ENCODE measurements at regions not wholly inside any gene's neighbourhood (a gene's known extent, or its start where the extent isn't known, plus 50 kb on each side); places are given as distances from the start of the nearest gene placed in this dataset.
A peak's percentile ranks its signal among the peaks of the same experiment; 100 is the strongest.
"Not testable (repeated sequence)": the region's sequence is repeated elsewhere in the genome, so short reads cannot be mapped to it uniquely, and the experiment has no call there.

DNA sequence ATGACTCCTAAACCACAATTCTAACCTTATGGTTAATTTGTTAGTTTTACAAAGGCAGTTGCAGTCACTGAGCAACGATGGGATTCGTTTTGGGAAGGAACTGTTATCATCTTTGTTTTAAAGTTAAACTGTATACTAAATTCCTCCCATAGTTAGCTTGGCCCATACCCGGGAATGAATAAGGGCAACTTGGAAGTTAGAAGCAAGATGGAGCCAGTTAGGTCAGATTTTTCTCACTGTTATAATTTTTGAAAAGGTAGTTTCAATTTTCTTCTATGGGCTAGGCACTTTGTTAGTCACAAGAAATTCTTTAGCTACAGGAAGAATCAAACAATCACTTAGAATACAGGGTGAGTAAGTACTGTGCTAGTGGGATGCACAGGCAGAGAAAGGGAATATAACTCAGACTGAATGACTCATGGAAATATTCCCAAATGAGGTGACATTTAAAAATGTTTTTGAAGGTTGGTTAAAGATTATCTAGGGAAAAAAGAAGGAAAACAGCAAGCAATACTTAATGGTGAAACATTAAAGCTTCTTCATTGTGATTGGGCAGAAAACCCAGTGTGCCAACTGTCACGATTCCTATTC lies 153.6 kb downstream of the MAGEB17 start:
- DNase-seq: no peak

DNA sequence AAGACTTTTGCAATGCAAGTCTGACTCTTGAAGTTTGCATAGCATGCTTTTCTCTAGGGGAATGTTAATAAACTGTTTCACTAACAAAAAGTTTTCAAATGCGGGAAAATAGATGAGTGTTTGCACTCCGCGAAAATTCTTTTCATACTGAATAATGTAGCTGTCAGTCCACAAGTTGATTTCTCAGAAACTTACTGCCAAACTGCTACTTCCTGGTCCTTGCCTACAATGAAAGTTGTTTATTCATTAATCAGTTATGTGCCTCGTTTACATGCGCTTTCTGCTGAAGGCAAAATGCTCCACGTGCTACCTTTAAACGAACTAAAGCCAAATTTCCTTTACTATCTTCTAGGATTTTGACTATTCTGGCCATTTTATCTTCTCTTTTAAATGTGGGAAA lies 166.2 kb downstream of the MAGEB17 start:
- DNase-seq: no peak

DNA sequence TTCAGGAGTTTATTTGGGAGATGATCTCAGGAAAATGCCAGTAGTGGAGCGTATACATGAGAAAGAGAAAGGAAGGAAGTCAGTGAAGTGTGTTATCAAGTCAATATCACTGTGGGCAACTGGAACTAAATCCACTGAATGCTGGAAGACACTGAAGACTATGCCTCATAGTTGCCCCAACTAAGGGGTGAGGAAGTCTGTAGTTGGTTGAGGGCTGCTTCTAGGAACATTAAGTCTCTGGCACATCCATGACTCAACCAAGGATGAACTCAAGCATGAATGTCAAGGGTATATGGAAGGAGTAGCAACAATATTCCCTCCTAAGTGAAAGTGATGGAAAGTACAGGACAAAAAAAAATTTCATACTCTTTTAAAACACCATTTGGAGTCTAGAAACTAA lies 167.9 kb downstream of the MAGEB17 start:
- DNase-seq: no peak

DNA sequence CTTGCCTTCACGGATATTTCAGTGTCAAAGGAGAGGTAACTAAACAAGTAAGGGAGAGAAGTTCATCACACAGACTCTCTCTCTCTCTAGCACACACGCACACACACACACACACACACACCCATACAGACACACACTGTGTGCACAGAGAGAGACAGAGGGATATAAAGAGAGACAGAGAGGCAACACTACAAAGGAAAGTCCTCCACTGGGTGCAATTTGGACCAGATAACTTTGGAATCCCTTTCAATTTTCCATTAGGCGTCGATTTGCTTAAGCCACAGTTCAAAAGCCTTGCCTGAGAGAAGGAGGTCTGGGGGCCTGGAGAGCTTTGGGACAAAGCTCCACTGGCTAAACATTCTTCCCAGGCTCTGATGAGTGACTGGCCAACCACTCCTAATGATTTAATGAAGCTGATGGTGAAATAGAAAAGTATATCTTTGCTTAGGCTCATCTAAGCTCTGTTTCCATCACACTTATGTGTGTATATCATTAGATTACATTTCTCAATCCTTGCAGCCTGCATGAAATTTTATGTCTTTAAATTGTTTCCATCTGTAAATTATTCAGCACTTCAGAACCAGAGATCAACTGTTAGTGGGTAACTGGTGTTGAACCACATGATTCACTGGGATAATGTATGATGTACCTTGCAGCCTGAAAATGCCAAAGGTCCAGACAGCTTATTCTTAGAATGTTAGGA lies 180.8 kb downstream of the MAGEB17 start:
- no peak for DNase-seq

DNA sequence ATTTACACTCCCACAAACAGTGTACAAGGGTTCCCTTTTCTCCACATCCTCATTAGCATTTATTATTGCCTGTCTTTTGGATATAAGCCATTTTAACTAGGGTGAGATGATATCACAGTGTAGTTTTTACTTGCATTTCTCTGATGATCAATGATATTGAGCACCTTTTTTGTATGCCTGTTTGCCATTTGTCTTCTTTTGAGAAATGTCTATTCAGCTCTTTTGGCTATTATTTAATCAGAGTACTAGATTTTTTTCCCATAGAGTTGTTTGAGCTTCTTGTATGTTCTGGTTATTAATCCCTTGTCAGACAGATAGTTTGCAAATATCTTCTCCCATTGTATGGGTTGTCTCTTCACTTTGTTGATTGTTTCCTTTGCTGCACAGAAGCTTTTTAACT lies 190.6 kb downstream of the MAGEB17 start:
- DNase-seq: no peak

DNA sequence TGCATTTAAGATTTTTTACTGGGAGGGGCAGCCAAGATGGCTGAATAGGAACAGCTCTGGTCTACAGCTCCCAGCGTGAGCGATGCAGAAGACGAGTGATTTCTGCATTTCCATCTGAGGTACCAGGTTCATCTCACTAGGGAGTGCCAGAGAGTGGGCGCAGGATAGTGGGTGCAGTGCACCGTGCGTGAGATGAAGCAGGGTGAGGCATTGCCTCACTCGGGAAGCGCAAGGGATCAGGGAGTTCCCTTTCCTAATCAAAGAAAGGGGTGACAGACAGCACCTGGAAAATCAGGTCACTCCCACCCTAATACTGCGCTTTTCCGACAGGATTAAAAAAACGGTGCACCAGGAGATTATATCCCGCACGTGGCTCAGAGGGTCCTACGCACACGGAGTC lies 192.8 kb downstream of the MAGEB17 start:
- not testable (repeated sequence) for DNase-seq

DNA sequence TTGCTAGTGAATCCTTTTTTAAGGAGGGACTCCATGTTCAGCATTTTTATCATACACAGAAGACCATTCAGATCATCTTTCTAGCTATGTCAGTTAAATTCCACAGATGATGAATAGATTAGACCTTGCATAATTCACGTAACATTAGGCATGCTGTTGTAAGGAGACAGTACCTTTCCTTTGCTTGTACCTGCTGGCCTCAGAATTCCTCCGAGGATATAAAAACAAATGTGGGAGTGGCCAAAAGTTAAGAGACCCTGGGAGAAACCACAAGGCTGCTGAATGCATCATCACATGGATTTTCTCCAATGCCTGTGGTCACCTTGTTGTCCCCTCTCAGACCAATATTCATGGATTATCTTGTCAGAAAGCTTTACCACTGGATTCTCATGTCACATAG lies 201.4 kb downstream of the MAGEB17 start:
- no peak for DNase-seq

DNA sequence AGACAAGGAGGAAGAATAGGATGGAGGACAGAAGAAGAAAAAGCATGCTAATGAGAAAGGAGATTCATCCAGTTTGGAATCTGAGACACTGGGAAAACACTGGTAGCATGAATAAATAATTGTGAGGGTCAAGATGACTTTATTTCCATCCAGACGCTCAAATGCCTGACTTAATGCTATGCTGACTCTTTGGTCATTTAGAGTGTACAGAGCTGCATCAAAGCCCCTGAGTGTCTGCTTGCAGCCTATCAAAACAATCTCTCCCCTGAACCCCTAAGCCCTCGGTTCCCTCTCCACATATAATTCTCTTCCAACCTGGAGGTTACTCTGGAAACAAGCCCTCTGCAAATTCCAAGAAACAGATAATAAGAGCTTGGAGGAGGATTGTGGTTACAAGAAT lies 208.8 kb downstream of the MAGEB17 start:
- no peak for DNase-seq

DNA sequence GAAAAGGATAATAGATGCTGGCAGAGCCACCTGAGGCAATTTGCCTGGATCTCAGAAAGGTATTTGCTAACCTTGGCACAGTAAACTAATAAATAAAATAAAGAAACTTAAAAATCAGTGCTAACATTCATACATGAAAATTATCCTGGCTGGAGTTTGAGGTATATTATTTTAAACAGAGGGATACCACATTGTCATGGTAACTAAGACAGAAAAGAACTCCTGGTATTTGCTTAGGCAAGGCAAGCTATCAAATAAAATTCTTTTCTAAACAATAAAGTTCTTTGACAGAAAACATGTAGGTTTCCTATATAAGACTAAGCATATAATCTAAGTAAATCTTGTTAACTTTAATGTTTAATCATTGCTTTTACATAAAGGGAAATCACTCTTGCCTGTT lies 218.8 kb downstream of the MAGEB17 start:
- DNase-seq: no peak

DNA sequence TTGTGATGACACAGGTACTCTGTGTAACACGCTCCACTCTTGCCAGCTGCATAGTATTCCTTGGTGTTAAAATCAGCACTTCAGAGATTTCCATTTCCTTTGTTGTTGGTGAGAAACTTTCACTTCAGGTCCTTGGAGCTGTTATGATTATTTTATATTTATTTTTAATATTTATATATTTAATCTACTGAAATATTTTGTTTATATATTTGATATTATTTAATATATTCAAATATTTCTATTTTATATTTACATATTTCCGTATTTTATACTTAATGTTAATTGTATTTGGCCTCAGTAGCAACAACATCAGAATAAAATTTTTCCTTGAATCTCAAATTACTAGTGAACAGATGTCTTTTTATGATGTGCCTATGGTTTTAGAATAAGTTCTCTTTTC lies 225.3 kb downstream of the MAGEB17 start:
- no peak for DNase-seq

DNA sequence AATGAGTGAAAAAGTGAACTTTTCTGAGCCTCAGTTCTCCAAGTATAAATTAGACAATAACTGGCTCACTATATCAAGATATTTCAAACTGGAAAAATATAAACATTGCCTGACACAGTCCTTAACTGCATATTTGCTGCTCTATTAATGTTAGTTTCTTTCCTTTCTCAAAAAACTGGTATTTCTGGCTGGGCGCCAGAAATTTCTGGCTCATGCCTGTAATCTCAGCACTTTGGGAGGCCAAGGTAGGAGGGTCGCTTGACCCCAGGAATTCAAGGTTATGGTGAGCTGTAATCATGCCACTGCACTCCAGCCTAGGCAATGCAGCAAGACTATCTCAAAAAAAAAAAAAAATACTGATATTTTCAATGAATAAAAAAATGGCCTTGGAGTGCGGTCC lies 227.0 kb downstream of the MAGEB17 start:
- no peak for DNase-seq

DNA sequence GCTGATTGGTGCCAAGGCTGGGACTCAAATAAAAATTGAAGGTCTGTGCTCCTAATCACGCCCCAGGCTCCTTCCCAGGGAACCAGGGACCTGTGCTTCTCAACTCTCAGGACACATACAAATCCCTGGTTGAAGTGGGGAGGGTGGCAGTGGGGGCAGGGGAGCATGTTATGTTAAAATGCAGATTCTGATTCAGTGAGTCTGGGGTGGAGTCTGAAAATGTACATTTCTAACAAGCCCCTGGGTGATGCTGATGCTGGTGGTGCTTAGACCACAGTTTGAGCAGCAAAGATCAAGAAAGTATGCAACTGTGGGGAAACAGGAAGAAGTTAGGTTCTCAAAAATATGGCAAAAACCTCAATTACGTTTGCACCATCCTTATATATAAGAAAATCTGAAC lies 236.5 kb downstream of the MAGEB17 start:
- DNase-seq: no peak

DNA sequence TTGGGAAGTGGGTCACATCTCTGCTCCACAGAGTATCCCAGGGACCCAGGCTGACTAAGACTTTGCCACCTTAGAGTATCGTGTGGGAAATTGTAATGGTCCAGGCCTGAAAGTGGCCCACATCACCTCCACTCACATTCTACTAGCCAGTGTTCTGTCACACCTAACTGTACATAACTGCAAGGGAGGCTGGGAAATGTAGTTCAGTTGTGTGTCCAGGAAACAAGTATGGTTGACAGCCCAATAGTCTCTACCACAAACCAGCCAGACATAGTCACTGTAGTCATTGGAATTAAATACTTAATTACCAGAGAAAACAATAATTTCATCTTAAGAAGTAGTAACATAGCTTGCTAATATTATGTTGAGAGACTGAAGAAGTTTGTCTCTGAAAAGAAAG lies 233.4 kb upstream of the S100G start:
- no peak for DNase-seq

DNA sequence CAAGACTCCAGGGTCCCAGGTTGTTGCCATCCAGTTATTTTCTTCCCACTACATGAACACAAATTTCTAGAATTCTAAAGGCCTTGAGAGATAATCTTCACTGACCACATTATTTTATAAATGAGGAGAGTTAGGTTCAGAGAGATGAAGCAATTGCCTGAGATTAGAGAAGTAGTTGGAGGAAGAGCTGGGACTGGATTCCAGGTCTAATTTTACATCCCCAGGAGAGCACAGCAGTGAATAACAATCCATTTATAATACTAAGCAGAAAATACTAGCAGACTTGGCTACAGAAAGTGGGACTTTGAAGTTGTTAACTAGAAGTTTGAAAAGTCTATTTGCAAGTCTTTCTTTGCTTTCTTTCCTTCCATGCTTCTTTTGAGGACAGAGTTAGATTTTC lies 231.3 kb upstream of the S100G start:
- no peak for DNase-seq

DNA sequence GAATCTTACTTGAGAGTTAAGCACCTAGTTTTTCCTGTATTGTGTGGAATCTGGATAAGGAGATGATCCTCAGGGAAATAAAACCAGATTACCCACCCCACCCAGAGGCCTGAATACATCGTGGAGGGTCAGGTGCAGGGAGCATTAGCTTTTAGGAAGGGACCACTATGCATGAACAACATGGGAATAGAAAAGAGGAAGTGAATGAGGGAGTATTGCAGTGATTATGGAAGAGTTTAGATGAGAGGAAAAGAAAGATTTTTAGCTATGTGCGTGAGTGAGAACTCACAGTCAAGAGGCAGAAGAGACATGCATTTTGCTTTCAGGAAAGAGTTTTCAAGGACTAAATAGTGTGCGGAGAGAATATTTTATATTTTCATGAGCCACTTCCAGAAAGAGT lies 222.3 kb upstream of the S100G start:
- no peak for DNase-seq

DNA sequence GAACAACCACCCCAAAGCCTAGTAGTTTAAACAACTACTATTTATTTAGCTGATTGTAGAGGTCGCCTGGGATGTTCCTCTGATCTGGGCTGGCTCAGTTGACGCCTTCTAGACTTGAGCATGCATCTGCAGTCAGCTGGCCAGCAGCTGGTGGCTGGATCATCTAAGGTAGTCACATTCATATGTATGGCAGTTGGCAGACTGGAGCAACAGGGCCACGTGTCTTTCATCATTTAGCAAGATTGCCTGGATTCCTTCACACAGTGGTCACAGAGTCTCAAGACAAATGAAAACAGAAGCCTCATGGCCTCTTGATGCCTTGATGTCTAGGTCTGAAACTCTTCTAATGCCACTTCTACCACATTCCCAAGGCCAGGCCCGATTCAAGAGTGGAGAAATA lies 220.6 kb upstream of the S100G start:
- no peak for DNase-seq

DNA sequence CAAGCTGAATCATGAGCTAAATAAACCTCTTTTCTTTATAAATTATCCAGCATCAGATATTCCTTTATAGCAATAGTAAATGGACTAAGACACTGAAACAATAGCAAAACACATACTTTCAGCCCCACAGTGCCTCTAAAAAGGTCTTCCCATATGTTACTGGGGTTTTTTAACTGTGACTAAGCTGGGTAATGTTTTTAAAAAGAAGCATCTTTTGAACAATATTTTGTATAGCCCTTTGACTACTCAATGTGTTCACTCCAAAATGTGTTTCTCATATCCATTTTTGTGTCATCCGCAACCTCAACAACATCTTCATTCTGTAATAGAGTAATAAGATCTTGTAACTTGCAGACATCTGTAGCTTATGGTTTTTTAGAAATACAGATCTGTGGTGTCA lies 218.7 kb upstream of the S100G start:
- no peak for DNase-seq

DNA sequence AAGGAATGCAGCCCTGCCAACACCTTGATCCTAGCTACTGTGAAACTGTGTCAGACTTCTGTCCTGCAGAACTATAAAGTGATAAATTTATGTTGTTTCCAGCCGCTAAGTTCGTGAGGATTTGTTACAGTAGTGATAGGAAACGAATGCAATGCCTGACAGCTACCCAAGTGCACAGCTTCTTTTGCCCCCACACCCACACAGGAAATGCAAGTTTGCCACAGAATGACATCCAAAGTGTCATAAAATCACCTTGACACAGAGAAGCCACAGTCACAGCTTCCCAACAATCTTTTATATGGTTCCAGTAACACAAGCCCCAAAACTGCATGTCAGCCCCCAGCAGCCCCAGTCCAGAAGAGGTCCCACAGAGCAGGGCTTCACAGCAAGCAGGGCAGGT lies 216.9 kb upstream of the S100G start:
- DNase-seq: no peak

DNA sequence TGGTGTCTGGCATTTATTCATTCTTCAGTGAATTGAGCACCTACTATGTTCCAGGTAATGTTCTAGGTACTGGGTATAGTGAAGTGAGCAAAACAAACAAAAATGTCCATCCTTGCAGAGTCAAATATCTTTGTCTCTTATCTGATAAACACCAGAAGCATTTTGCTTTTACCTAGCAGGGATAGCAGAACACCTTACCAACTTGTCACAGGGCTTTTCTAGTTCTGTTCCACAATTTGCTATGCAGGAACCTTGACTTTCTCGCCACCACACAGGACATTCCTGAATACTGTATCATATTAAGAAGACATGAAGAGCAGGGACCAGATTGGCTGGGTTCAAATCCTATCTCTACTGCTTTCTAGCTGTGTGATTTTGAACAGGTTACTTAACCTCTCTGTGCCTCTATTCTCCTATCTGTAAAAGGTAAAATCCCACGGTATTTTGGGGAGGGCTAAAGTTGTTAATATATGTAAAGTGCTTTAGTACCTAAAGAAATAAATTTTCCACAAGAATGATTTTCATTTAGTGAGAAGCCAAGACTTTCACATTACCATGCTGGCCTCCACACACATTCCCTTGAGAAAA lies 214.5 kb upstream of the S100G start:
- DNase-seq: no peak

DNA sequence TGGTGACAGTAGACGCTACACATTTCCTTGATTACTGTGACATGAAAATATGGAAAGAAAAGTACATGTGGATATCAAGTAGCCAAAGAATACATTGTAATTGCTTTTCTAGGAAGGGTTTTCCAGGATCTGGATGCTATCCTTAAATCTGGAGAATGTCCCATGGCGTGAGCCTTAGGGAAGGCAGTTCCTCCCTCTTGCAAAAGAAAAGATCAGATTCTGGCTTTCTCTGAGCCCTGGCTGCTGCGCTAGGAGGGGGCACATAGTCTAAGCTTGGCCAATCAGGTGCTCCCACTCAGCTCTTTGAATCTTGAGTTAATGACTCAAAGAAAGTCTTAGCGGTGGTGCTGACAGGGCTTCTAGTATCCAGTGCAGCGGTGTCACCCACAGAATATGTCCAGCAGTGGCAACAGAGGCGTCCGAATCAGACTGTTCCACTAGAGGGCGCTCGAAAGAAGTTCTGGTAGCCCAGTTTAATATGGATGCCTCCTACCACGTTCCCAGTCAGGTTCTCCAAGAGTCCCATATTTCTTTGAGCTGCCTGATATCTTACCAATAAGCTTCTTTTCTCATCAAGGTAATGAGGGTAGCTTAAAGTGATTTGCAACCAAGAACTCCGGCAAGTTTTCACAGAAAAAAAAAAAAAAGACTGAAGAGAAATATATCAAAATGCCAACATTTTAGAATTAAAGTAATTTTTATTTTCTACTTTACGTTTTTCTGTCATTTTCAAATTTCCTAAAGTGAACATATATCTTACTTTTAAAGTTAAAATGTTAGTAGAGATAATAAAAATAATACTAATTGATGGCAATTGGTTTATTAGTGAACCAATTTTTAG lies 213.4 kb upstream of the S100G start:
- peak; percentile 48 for DNase-seq

DNA sequence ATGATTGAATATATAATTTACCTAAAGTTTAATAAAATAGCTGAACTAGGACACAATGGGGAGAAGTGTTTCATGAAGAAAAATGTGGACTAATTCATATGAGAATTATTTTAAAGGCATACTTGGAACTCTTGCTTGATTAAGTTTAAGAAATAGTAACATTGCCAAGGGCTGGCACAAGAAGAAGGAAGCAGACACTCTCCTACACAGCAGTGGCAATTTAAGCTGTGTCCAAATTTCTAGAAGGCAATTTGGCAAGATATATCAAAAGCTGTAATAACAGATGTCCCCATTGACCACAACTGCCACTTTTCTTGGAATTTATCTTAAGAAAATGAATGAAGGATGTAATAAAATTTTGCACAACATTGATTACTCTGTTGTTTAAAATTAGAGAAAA lies 209.5 kb upstream of the S100G start:
- no peak for DNase-seq

DNA sequence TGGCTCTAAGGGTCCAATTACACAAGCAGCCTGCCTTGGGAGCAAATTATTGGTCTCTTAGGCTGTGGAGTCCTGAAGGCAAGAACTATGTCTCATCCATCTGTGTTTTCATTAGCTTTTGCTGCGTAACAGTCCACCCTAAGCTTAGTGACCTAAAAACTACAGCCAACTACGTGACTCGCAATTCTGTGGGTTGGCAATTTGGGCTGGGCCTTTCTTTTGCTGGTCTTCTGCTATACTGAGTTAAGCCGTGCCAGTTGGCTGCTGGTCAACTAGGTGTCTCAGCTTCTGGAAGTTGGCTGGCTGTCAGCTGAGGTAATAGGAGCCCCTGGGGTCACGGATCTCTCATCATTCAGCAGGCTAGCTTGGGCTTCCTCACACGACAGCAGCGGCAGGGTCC lies 205.6 kb upstream of the S100G start:
- DNase-seq: no peak

DNA sequence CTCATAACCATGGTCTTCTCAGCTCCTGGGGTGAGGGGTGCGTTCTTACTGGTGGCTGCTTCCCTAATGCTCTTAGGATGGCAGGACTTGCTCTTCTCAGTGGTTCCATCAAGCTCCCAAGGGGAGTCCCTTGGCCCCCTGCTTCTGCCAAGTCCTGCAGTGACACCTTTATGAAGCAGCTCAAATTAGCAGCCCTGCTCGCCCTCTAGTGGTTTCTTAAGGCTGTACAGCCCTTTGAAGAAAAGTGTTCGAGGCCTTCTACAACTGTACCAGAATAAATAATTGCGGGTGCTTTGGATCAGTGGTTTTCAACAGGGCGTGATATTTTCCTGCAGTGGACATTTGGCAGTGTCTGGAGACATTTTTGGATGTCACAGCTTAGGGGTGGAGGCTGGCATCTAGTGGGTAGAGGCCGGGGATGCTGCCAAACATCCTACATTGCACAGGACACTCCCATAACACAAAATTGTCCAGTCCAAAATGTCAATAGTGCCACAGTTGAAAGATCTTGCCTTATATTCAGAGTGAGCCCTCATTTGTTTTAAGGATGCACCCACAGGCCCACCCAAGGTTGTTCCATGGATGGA lies 204.7 kb upstream of the S100G start:
- DNase-seq: no peak

DNA sequence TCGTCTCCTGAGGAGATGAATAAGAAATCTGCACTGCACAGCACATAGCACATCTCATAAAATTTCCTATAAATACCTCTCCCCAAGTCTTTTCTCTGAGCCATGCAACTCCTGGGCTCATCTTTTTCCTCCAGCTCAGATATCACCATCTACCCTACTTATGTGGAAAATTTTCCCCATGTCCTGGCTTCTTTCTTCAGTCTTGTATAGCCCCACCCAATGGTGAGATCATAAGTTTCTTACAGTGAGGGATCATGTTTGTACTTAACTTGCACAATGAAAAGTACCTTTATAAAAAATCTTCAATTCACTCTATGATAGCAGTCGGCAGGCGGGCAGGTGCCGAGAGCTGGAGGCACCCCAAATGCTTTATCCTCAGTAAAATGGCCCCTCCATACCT lies 198.6 kb upstream of the S100G start:
- no peak for DNase-seq
